Ovary (tissue), 7 donors: ENCODE measurements at regions not wholly inside any gene's neighbourhood (a gene's known extent, or its start where the extent isn't known, plus 50 kb on each side); places are given as distances from the start of the nearest gene placed in this dataset.
A peak's percentile ranks its signal among the peaks of the same experiment; 100 is the strongest.

Experiments used
- DNase-seq, 5 donors: peaks; one replicate each; pipeline ENCODE4 v3.0.0-alpha.2; 2019 to 2020
- H3K27ac ChIP-seq, 2 donors: fragments of 200-600 bp; one replicate each; pipeline versions ENCODE4 v1.5.1 to v1.8.0; 2019 to 2022
- H3K27me3 ChIP-seq: fragments of 200-600 bp; one replicate; pipeline ENCODE4 v1.8.0; 2022
- H3K36me3 ChIP-seq: fragments of 200-600 bp; sonication (generic); one replicate; pipeline ENCODE4 v1.5.1; 2019
- H3K4me1 ChIP-seq: one replicate; pipeline ENCODE4 v1.8.1; 2013; ENCODE audit warnings: mild to moderate bottlenecking, moderate library complexity; ENCODE audit not compliant: insufficient read depth
- H3K4me3 ChIP-seq: fragments of 200-600 bp; sonication (generic); one replicate; pipeline ENCODE4 v1.5.1; 2017
- H3K9me3 ChIP-seq, 2 donors: fragments of 200-600 bp in 1 of 2; sonication (generic) in 1 of 2; one replicate each; pipeline versions ENCODE4 v1.5.1 to v1.8.1; 2013 to 2019; ENCODE audit warnings: mild to moderate bottlenecking in 1 of 2, moderate library complexity in 1 of 2
- EP300 ChIP-seq: sonication (generic); formaldehyde crosslinking; IDR thresholded peaks from one replicate; pipeline ENCODE4 v1.6.1; 2017; ENCODE audit warnings: antibody characterized with exemption
- POLR2A ChIP-seq: fragments of 450-650 bp; IDR thresholded peaks from one replicate; pipeline ENCODE4 v1.6.1; 2017; ENCODE audit warnings: antibody characterized with exemption, mild to moderate bottlenecking, moderate library complexity
- WGBS, 3 donors: extraction: QIAGEN DNeasy Blood & Tissue Kit in 1 of 3; methylation state at CpG; one replicate each; pipeline versions ENCODE4 v1.1.5 to v1.1.7; 2013 to 2017; 5-methylcytosine and 5-hydroxymethylcytosine counted together
- intact Hi-C, 4 donors: fragments of 100-400 bp; cut with DNase I; formaldehyde crosslinking; loops; one replicate each; pipeline versions ENCODE4 v1.11.0 to v1.15.1; 2022 to 2023
- TF ChIP-seq, protein P1 (sequence below), 3 donors: fragments of 450-650 bp in 2 of 3; fragments of 200-600 bp in 1 of 3; IDR thresholded peaks; one replicate each; pipeline versions ENCODE4 v1.5.1 to v1.8.0; 2016 to 2022; ENCODE audit warnings: antibody characterized with exemption in 3 of 3, mild to moderate bottlenecking in 1 of 3
- donor health status: DM: no; HTN: no; CAD: no; lungs with moderate emphysema.
- donor health status: DM: no; HTN: no; CAD: no.
- donor health status: Bipolar disorder and iron deficiency.
- donor health status: DM: no; HTN: no; CAD: no.
- donor health status: DM: yes; HTN: yes; CAD: no.

DNA sequence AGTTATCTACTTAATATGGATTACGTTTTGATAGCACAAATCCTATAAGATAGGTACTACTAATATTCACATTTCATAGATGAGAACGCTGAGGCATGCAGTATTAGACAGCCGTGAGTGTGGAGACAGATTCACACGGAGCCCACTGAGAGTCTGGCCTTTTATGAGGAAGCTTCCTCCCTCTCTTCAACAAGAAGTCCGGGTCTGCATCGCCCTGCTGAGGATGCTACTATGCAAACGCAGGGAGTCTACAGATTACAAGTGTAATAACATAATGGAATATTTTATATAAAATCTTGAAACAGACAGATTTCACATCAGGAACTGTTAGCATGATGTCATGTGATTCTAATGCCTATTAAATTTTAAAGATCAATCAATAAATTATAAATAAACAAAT is 255.9 kb upstream of the GLI3 start:
- no peaks in the 10 kb centered on the region for H3K9me3 ChIP-seq
- DNase-seq: peak in 1 of 5 donors; percentile 22
- 16 to 26% (median 21%) methylated on average over 7 of the region's 7 CpGs for WGBS, 3 donors
- H3K27me3 ChIP-seq: no peaks in the 10 kb centered on the region
- no peaks in the 10 kb centered on the region for H3K36me3 ChIP-seq
- intact Hi-C loops: no loop called here
- peak overlapping the region in 1 of 2 donors; percentile 52 for H3K27ac ChIP-seq
- TF ChIP-seq EP300: no peak
- TF ChIP-seq, protein P1, sequence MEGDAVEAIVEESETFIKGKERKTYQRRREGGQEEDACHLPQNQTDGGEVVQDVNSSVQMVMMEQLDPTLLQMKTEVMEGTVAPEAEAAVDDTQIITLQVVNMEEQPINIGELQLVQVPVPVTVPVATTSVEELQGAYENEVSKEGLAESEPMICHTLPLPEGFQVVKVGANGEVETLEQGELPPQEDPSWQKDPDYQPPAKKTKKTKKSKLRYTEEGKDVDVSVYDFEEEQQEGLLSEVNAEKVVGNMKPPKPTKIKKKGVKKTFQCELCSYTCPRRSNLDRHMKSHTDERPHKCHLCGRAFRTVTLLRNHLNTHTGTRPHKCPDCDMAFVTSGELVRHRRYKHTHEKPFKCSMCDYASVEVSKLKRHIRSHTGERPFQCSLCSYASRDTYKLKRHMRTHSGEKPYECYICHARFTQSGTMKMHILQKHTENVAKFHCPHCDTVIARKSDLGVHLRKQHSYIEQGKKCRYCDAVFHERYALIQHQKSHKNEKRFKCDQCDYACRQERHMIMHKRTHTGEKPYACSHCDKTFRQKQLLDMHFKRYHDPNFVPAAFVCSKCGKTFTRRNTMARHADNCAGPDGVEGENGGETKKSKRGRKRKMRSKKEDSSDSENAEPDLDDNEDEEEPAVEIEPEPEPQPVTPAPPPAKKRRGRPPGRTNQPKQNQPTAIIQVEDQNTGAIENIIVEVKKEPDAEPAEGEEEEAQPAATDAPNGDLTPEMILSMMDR (IDR thresholded peaks at IDR 0.05): no peak
- no peak for TF ChIP-seq POLR2A
- H3K4me3 ChIP-seq: no peak overlapping the region
- H3K4me1 ChIP-seq: peaks cover 2% of the 10 kb centered on the region

DNA sequence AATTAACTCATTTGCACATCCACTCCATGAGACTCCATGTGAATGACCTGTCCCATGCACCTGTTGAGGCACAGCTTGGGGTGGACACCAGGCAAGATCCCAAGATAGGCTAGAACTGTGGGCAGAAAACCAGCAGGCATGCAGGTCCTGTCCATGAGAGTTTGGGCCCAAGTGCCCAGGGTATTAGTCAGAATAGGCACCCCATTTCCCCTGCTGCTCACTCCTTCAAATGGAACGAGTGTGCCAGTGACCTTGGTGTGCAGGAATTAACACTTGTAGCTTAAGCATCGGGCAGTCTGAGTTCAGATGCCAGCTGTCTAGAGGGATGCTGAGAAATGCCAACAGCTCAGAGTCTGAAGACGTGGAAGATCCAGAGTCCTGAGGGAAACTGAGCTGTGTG is 254.1 kb upstream of the GLI3 start:
- DNase-seq: no peak
- Histone ChIP-seq H3K9me3 (no peaks in the 10 kb centered on the region), H3K27ac (no peak overlapping the region), H3K4me3 (no peak overlapping the region), H3K4me1 (peaks cover 2% of the 10 kb centered on the region), H3K27me3 (no peaks in the 10 kb centered on the region), H3K36me3 (no peaks in the 10 kb centered on the region)
- 70 to 82% (median 78%) methylated on average over 3 of the region's 3 CpGs for WGBS, 3 donors
- no peak for TF ChIP-seq EP300
- TF ChIP-seq, protein P1 (IDR thresholded peaks at IDR 0.05): no peak
- TF ChIP-seq POLR2A: no peak
- intact Hi-C loops: no loop called here

DNA sequence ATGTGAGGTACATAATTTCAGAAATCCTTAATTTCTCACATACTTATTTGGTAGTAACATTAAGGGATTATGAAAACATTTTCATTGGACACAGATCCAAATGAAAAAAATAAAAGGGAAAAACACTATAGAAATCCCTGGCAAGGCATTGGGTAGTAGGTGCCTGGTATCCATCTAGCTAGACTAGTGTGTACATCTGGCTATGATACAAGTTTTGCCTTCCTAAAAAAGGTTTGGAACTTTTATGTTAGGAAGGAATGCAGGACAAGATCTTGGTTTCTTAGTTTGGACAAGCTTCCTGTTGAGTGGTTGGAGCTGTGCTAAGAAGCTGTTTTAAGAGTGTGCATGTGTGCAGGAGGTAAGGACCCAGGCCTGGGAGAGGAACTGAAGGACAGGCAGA is 252.3 kb upstream of the GLI3 start:
- DNase-seq: no peak
- Histone ChIP-seq H3K27me3 (no peaks in the 10 kb centered on the region), H3K9me3 (no peaks in the 10 kb centered on the region), H3K4me1 (no peaks in the 10 kb centered on the region), H3K27ac (no peak overlapping the region), H3K36me3 (no peaks in the 10 kb centered on the region), H3K4me3 (no peak overlapping the region)
- TF ChIP-seq EP300 (no peak), POLR2A (no peak)
- TF ChIP-seq, protein P1 (IDR thresholded peaks at IDR 0.05): no peak
- intact Hi-C loops: no loop called here

DNA sequence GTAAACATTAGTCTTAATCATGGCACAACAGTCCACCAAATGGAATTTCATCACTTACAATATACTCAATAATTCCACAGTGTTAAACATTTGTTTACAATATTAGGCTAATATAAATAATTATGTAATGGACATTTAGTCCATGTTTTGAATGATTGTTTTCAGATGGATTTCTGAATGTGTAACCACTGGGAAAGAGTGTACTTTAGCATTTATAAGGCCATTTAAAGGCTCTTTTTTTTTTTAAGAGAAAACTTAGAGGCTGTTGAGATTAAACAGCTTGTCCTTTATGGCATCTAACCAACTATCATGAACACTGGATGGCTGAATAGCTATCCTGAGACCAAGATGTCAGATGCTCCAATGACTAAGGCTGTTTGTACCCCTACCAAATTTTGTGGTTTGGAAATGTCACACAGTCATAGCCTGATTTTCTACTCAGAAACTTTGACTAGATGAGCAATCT is 248.3 kb upstream of the GLI3 start:
- H3K27ac ChIP-seq: no peak overlapping the region
- H3K27me3 ChIP-seq: no peaks in the 10 kb centered on the region
- no peaks in the 10 kb centered on the region for H3K4me1 ChIP-seq
- TF ChIP-seq EP300 (no peak), POLR2A (no peak)
- TF ChIP-seq, protein P1 (IDR thresholded peaks at IDR 0.05): no peak
- H3K9me3 ChIP-seq: no peaks in the 10 kb centered on the region
- H3K4me3 ChIP-seq: no peak overlapping the region
- intact Hi-C loops: no loop called here
- no peak for DNase-seq
- no peaks in the 10 kb centered on the region for H3K36me3 ChIP-seq

DNA sequence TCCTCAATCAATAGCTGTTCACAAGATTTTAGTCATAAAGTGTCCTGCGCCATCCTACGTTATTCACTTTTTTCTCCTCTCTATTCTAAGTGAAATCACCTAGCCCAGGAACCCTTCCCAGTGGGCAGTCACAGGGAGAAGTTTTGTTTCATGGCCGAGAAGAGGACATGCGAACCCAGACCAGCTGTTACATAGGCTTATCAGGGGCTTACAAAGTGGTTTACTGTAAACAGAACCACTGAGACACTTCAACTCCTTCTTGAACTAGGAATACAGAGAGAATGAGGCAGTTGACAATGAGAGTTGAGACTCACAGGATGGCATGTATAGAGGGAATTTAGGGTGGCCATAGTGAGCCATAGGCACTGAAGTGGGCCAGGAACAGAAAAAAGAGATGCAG is 246.9 kb upstream of the GLI3 start:
- TF ChIP-seq EP300 (no peak), POLR2A (no peak)
- TF ChIP-seq, protein P1 (IDR thresholded peaks at IDR 0.05): no peak
- no peak overlapping the region for H3K4me3 ChIP-seq
- intact Hi-C loops: no loop called here

More for the DNA sequence above, 246.9 kb upstream of the GLI3 start:
- WGBS, 3 donors: 66 to 91% (median 86%) methylated on average over 4 of the region's 4 CpGs
- Histone ChIP-seq H3K27ac (no peak overlapping the region), H3K9me3 (no peaks in the 10 kb centered on the region), H3K27me3 (no peaks in the 10 kb centered on the region), H3K36me3 (no peaks in the 10 kb centered on the region), H3K4me1 (no peaks in the 10 kb centered on the region)
- DNase-seq: no peak
